ENCODE measurements at regions not wholly inside any gene's neighbourhood (a gene's known extent, or its start where the extent isn't known, plus 50 kb on each side); places are given as distances from the start of the nearest gene placed in this dataset.

GRCh38 chr2:206379886-206380285 is 63.4 kb upstream of the ADAM23 start:
- DNase-seq (ENCODE audit: low read depth, low spot score), result no peak
- H3K27ac Mint-ChIP-seq (ENCODE audit: unreplicated experiment), result no peak overlapping the region
- H3K27me3 Mint-ChIP-seq (ENCODE audit: low read depth), result no peaks in the 10 kb centered on the region
- peaks cover 11% of the 10 kb centered on the region for H3K9me3 Mint-ChIP-seq
- H3K4me1 Mint-ChIP-seq, result no peaks in the 10 kb centered on the region
- no peak overlapping the region for H3K4me3 Mint-ChIP-seq
- no peak for TF ChIP-seq CTCF (conservative IDR thresholded peaks at IDR 0.05)
- H3K36me3 Mint-ChIP-seq (ENCODE audit: low read depth), result peaks cover 9% of the 10 kb centered on the region

GRCh38 chr2:206381881-206382280 is 61.5 kb upstream of the ADAM23 start:
- H3K27me3 Mint-ChIP-seq (ENCODE audit: low read depth), result no peaks in the 10 kb centered on the region

GRCh38 chr2:206383669-206384068 is 59.7 kb upstream of the ADAM23 start:
- Mint-ChIP-seq H3K4me3 (no peak overlapping the region), H3K27me3 (ENCODE audit: low read depth) (no peaks in the 10 kb centered on the region), H3K9me3 (peaks cover 7% of the 10 kb centered on the region), H3K36me3 (ENCODE audit: low read depth) (peaks cover 4% of the 10 kb centered on the region), H3K27ac (ENCODE audit: unreplicated experiment) (no peak overlapping the region), H3K4me1 (no peaks in the 10 kb centered on the region)
- DNase-seq (ENCODE audit: low read depth, low spot score), result no peak
- no peak for TF ChIP-seq CTCF (conservative IDR thresholded peaks at IDR 0.05)

More at GRCh38 chr2:206381881-206382280, 61.5 kb upstream of the ADAM23 start:
- Mint-ChIP-seq H3K4me1 (no peaks in the 10 kb centered on the region), H3K36me3 (ENCODE audit: low read depth) (peaks cover 4% of the 10 kb centered on the region), H3K27ac (ENCODE audit: unreplicated experiment) (no peak overlapping the region), H3K4me3 (no peak overlapping the region), H3K9me3 (peaks cover 7% of the 10 kb centered on the region)
- DNase-seq (ENCODE audit: low read depth, low spot score), result no peak
- no peak for TF ChIP-seq CTCF (conservative IDR thresholded peaks at IDR 0.05)

GRCh38 chr2:206387808-206388207 is 55.5 kb upstream of the ADAM23 start:
- H3K9me3 Mint-ChIP-seq, result peaks cover 8% of the 10 kb centered on the region
- H3K4me3 Mint-ChIP-seq, result no peak overlapping the region
- no peak for DNase-seq (ENCODE audit: low read depth, low spot score)
- no peaks in the 10 kb centered on the region for H3K27me3 Mint-ChIP-seq (ENCODE audit: low read depth)
- TF ChIP-seq CTCF (conservative IDR thresholded peaks at IDR 0.05), result no peak
- H3K36me3 Mint-ChIP-seq (ENCODE audit: low read depth), result no peaks in the 10 kb centered on the region
- no peaks in the 10 kb centered on the region for H3K4me1 Mint-ChIP-seq
- no peak overlapping the region for H3K27ac Mint-ChIP-seq (ENCODE audit: unreplicated experiment)

GRCh38 chr2:206388698-206389097 is 54.6 kb upstream of the ADAM23 start:
- no peak overlapping the region for H3K27ac Mint-ChIP-seq (ENCODE audit: unreplicated experiment)
- peaks cover 9% of the 10 kb centered on the region for H3K9me3 Mint-ChIP-seq
- no peak for DNase-seq (ENCODE audit: low read depth, low spot score)
- H3K4me3 Mint-ChIP-seq, result no peak overlapping the region
- H3K27me3 Mint-ChIP-seq (ENCODE audit: low read depth), result no peaks in the 10 kb centered on the region
- TF ChIP-seq CTCF (conservative IDR thresholded peaks at IDR 0.05), result no peak
- no peaks in the 10 kb centered on the region for H3K36me3 Mint-ChIP-seq (ENCODE audit: low read depth)
- no peaks in the 10 kb centered on the region for H3K4me1 Mint-ChIP-seq

- Mint-ChIP-seq H3K27me3 (ENCODE audit: low read depth) (no peaks in the 10 kb centered on the region), H3K27ac (ENCODE audit: unreplicated experiment) (no peak overlapping the region), H3K4me1 (no peaks in the 10 kb centered on the region), H3K9me3 (peaks cover 13% of the 10 kb centered on the region), H3K36me3 (ENCODE audit: low read depth) (no peaks in the 10 kb centered on the region), H3K4me3 (no peak overlapping the region)
- no peak for DNase-seq (ENCODE audit: low read depth, low spot score)
- TF ChIP-seq CTCF (conservative IDR thresholded peaks at IDR 0.05), result no peak
These were observed 54.2 kb upstream of the ADAM23 start for GRCh38 chr2:206389164-206389563.
